ENCODE measurements at regions not wholly inside any gene's neighbourhood (a gene's known extent, or its start where the extent isn't known, plus 50 kb on each side); places are given as distances from the start of the nearest gene placed in this dataset.

GRCh38 chr19:33890569-33890968 lies 93.9 kb downstream of the KCTD15 start:
- WGBS (ENCODE audit: insufficient coverage, insufficient replicate concordance, low lambda C conversion rate, missing lambda C conversion rate), result 20% methylated on average over 2 of the region's 2 CpGs
- Histone ChIP-seq H3K4me1 (ENCODE audit: control insufficient read depth, insufficient read depth, low read length) (no peaks in the 10 kb centered on the region), H3K9ac (ENCODE audit: control insufficient read depth, insufficient read depth, low read length) (no peak overlapping the region), H3K79me2 (ENCODE audit: control insufficient read depth, insufficient read depth, low read length) (no peaks in the 10 kb centered on the region), H4K20me1 (ENCODE audit: control insufficient read depth, insufficient read depth) (no peaks in the 10 kb centered on the region), H2AFZ (ENCODE audit: control insufficient read depth, low read depth, low read length) (no peak overlapping the region), H3K27me3 (replicated peaks in 1 of 2; ENCODE audit: control insufficient read depth in 2 of 2, insufficient read depth in 2 of 2, low read length in 1 of 2) (no peaks in the 10 kb centered on the region), H3K9me3 (replicated peaks; ENCODE audit: control insufficient read depth, insufficient read depth, low read length) (no peaks in the 10 kb centered on the region), H3K27ac (ENCODE audit: control insufficient read depth, insufficient read depth) (no peak overlapping the region), H3K36me3 (ENCODE audit: control insufficient read depth in 2 of 2, insufficient read depth in 2 of 2, low read length in 1 of 2) (no peaks in the 10 kb centered on the region), H3K4me3 (no peak overlapping the region), H3K4me2 (ENCODE audit: control insufficient read depth, insufficient read depth) (no peak overlapping the region)
- SMC1A ChIA-PET (ENCODE audit: uncharacterized antibody, unreplicated experiment), result no interaction called here
- POLR2A ChIA-PET, result no interaction called here
- no TSS peak for BruUV-seq (replicated peaks)
- TF ChIP-seq MYC (IDR thresholded peaks at IDR 0.05; ENCODE audit: insufficient read depth, insufficient read length, insufficient replicate concordance, low read length, severe bottlenecking), result no peak
- no peak for TF ChIP-seq POLR2A (IDR thresholded peaks at IDR 0.05; ENCODE audit: low read depth, low read length)
- intact Hi-C loops (cut with micrococcal nuclease; ENCODE audit: unreplicated experiment) (no loop called here), in situ Hi-C loops (cut with MboI) (no loop called here)
- DNase-seq (ENCODE audit: low read depth, low spot score), result no peak
- FAIRE-seq, result no peak
- CTCF ChIA-PET, result no interaction called here
- RAD21 ChIA-PET (ENCODE audit: unreplicated experiment), result no interaction called here
- no peak for ATAC-seq

GRCh38 chr19:33891773-33892172 lies 95.1 kb downstream of the KCTD15 start:
- DNase-seq (ENCODE audit: low read depth, low spot score) (no peak), FAIRE-seq (no peak), ATAC-seq (no peak)
- ChIA-PET POLR2A (no interaction called here), SMC1A (ENCODE audit: uncharacterized antibody, unreplicated experiment) (no interaction called here), CTCF (no interaction called here), RAD21 (ENCODE audit: unreplicated experiment) (no interaction called here)
- no peak overlapping the region for H3K4me3 ChIP-seq
- intact Hi-C loops (cut with micrococcal nuclease; ENCODE audit: unreplicated experiment), result no loop called here
- no peak overlapping the region for H3K4me2 ChIP-seq (ENCODE audit: control insufficient read depth, insufficient read depth)
- TF ChIP-seq PAX8 (IDR thresholded peaks at IDR 0.05) (no peak), ATF7 (IDR thresholded peaks at IDR 0.05; ENCODE audit: low read depth) (no peak), CBX5 (IDR thresholded peaks at IDR 0.05; ENCODE audit: low read depth) (no peak), YY1 (IDR thresholded peaks at IDR 0.05; ENCODE audit: low read depth, low read length) (no peak), BCL3 (IDR thresholded peaks at IDR 0.05; ENCODE audit: borderline replicate concordance, insufficient read depth, low read depth, low read length, poor library complexity, severe bottlenecking) (no peak), NBN (IDR thresholded peaks at IDR 0.05) (no peak), CREM (IDR thresholded peaks at IDR 0.05; ENCODE audit: low read depth) (no peak), JUND (IDR thresholded peaks at IDR 0.05; ENCODE audit: low read depth, low read length) (no peak)
- TF ChIP-seq, protein P1, sequence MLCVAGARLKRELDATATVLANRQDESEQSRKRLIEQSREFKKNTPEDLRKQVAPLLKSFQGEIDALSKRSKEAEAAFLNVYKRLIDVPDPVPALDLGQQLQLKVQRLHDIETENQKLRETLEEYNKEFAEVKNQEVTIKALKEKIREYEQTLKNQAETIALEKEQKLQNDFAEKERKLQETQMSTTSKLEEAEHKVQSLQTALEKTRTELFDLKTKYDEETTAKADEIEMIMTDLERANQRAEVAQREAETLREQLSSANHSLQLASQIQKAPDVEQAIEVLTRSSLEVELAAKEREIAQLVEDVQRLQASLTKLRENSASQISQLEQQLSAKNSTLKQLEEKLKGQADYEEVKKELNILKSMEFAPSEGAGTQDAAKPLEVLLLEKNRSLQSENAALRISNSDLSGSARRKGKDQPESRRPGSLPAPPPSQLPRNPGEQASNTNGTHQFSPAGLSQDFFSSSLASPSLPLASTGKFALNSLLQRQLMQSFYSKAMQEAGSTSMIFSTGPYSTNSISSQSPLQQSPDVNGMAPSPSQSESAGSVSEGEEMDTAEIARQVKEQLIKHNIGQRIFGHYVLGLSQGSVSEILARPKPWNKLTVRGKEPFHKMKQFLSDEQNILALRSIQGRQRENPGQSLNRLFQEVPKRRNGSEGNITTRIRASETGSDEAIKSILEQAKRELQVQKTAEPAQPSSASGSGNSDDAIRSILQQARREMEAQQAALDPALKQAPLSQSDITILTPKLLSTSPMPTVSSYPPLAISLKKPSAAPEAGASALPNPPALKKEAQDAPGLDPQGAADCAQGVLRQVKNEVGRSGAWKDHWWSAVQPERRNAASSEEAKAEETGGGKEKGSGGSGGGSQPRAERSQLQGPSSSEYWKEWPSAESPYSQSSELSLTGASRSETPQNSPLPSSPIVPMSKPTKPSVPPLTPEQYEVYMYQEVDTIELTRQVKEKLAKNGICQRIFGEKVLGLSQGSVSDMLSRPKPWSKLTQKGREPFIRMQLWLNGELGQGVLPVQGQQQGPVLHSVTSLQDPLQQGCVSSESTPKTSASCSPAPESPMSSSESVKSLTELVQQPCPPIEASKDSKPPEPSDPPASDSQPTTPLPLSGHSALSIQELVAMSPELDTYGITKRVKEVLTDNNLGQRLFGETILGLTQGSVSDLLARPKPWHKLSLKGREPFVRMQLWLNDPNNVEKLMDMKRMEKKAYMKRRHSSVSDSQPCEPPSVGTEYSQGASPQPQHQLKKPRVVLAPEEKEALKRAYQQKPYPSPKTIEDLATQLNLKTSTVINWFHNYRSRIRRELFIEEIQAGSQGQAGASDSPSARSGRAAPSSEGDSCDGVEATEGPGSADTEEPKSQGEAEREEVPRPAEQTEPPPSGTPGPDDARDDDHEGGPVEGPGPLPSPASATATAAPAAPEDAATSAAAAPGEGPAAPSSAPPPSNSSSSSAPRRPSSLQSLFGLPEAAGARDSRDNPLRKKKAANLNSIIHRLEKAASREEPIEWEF (IDR thresholded peaks at IDR 0.05; ENCODE audit: insufficient replicate concordance, low read depth, low read length), result no peak
- H3K27ac ChIP-seq (ENCODE audit: control insufficient read depth, insufficient read depth), result no peak overlapping the region
- no peaks in the 10 kb centered on the region for H3K36me3 ChIP-seq (ENCODE audit: control insufficient read depth in 2 of 2, insufficient read depth in 2 of 2, low read length in 1 of 2)
- no TSS peak for BruUV-seq (replicated peaks)
- H3K79me2 ChIP-seq (ENCODE audit: control insufficient read depth, insufficient read depth, low read length), result no peaks in the 10 kb centered on the region
- H3K9me3 ChIP-seq (replicated peaks; ENCODE audit: control insufficient read depth, insufficient read depth, low read length), result no peaks in the 10 kb centered on the region
- WGBS (ENCODE audit: insufficient coverage, insufficient replicate concordance, low lambda C conversion rate, missing lambda C conversion rate), result 3% methylated on average over 3 of the region's 3 CpGs
- H4K20me1 ChIP-seq (ENCODE audit: control insufficient read depth, insufficient read depth), result no peaks in the 10 kb centered on the region
- H3K9ac ChIP-seq (ENCODE audit: control insufficient read depth, insufficient read depth, low read length), result no peak overlapping the region
- no peaks in the 10 kb centered on the region for H3K27me3 ChIP-seq (replicated peaks in 1 of 2; ENCODE audit: control insufficient read depth in 2 of 2, insufficient read depth in 2 of 2, low read length in 1 of 2)
- no peak overlapping the region for H2AFZ ChIP-seq (ENCODE audit: control insufficient read depth, low read depth, low read length)
- no peaks in the 10 kb centered on the region for H3K4me1 ChIP-seq (ENCODE audit: control insufficient read depth, insufficient read depth, low read length)
- in situ Hi-C loops (cut with MboI), result no loop called here

Measured in GM12878 (cell line).